PFSK-1 (cell line): ENCODE measurements at regions not wholly inside any gene's neighbourhood (a gene's known extent, or its start where the extent isn't known, plus 50 kb on each side); places are given as distances from the start of the nearest gene placed in this dataset.

Experiments used
- FOXP2 ChIP-seq: optimal IDR thresholded peaks from 2 replicates; pipeline ENCODE3; 2011; ENCODE audit warnings: borderline replicate concordance, control low read depth, inconsistent platforms; ENCODE audit not compliant: insufficient read depth; ENCODE audit errors: extremely low read length, extremely low read depth
- POLR2AphosphoS5 ChIP-seq: IDR thresholded peaks from 2 replicates; pipeline ENCODE4 v1.6.1; 2012; ENCODE audit warnings: low read depth, mild to moderate bottlenecking, control low read depth, low read length, moderate library complexity
- REST ChIP-seq, 2 experiments: IDR thresholded peaks; 2 replicates each; pipeline versions ENCODE4 v1.6.1 to v1.8.0; 2011 to 2012; ENCODE audit warnings: low read depth in 2 of 2, low read length in 2 of 2, control low read depth in 1 of 2, inconsistent platforms in 1 of 2, mild to moderate bottlenecking in 1 of 2, moderate library complexity in 1 of 2; ENCODE audit not compliant: insufficient read depth in 1 of 2
- SIN3A ChIP-seq: IDR thresholded peaks from 2 replicates; pipeline ENCODE4 v1.6.1; 2012; ENCODE audit warnings: mild to moderate bottlenecking, low read length, moderate library complexity, borderline replicate concordance; ENCODE audit not compliant: insufficient read depth
- TAF1 ChIP-seq: IDR thresholded peaks from 2 replicates; pipeline ENCODE4 v1.6.1; 2012; ENCODE audit warnings: low read length, control low read depth, borderline replicate concordance; ENCODE audit not compliant: insufficient read depth

GRCh38 chr21:32908534-32908933 lies 117.2 kb upstream of the OLIG2 start:
- TF ChIP-seq TAF1 (no peak), SIN3A (no peak), FOXP2 (no peak), POLR2AphosphoS5 (no peak), REST (IDR thresholded peaks at IDR 0.05; ENCODE audit: insufficient read depth in 1 of 2, low read depth in 2 of 2, low read length in 2 of 2) (no peak)

GRCh38 chr21:32909393-32909792 lies 116.3 kb upstream of the OLIG2 start:
- no peak for TF ChIP-seq REST (IDR thresholded peaks at IDR 0.05; ENCODE audit: insufficient read depth in 1 of 2, low read depth in 2 of 2, low read length in 2 of 2)
- TF ChIP-seq TAF1: no peak
- TF ChIP-seq SIN3A: no peak
- TF ChIP-seq POLR2AphosphoS5: no peak
- TF ChIP-seq FOXP2: no peak

DNA sequence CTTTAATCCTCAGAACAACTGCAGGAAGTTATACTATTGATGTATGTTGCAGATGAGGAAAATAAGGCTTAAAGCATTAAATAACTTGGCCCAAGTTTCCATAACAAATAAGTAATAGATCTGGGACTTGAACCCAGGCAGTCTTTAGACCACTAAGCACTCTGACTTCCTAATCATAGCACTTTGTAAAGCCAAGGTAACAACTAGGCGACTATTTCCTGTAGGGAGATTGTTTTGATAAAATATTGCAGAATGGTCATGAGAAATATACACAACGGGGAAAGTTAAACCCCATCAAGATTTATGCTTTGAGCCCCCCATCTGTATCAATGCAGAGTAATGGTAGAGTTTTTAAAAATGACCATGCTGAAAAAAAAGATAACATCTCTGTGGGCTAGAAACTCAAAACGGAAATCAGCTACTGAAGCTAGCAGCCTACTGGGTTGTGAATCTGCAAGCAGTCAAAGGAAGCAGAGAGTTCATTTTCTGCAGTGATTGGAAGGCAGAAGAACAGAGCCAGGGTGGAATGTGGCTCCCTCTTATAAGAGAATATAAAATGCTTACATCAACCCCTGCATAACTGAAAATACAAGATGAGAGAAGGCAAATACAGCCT lies 111.2 kb upstream of the OLIG2 start:
- TF ChIP-seq TAF1 (no peak), SIN3A (no peak), REST (IDR thresholded peaks at IDR 0.05; ENCODE audit: insufficient read depth in 1 of 2, low read depth in 2 of 2, low read length in 2 of 2) (no peak), POLR2AphosphoS5 (no peak), FOXP2 (no peak)

- TF ChIP-seq POLR2AphosphoS5 (no peak), FOXP2 (no peak), SIN3A (no peak), REST (IDR thresholded peaks at IDR 0.05; ENCODE audit: insufficient read depth in 1 of 2, low read depth in 2 of 2, low read length in 2 of 2) (no peak), TAF1 (no peak)
Measured at GRCh38 chr21:32915099-32915498, 110.6 kb upstream of the OLIG2 start.
